B cell (primary cell): ENCODE measurements at regions not wholly inside any gene's neighbourhood (a gene's known extent, or its start where the extent isn't known, plus 50 kb on each side); places are given as distances from the start of the nearest gene placed in this dataset.

Experiments used
- ATAC-seq: fragments of 200-7000 bp; cut with Tn5 transposase; one replicate; pipeline ENCODE4 v1.10.0; 2021; ENCODE audit warnings: low read depth, mild to moderate bottlenecking, moderate number of reproducible peaks, moderate library complexity
- CTCF ChIA-PET: fragments of 350-600 bp; sonication (Branson Sonifier 250); formaldehyde crosslinking; loops from one replicate; lab custom pipeline; 2021; ENCODE audit warnings: antibody characterized with exemption, inconsistent platforms; lab: Charles Lee
- POLR2A ChIA-PET: fragments of 350-600 bp; sonication (Branson Sonifier 250); formaldehyde crosslinking; loops from one replicate; lab custom pipeline; 2021; ENCODE audit warnings: antibody characterized with exemption; lab: Charles Lee
- DNase-seq: peaks from one replicate; pipeline ENCODE4 v3.0.0; 2013
- H2AFZ ChIP-seq: 2 replicates; pipeline ENCODE4 v1.6.1; 2012; ENCODE audit warnings: mild to moderate bottlenecking, low read depth, low read length; ENCODE audit not compliant: insufficient read depth, poor library complexity, severe bottlenecking
- H3K27ac ChIP-seq, 2 donors: 1 replicate in 1 of 2; 2 replicates in 1 of 2; pipeline ENCODE4 v1.5.1; 2012 to 2013; ENCODE audit warnings: low read length in 2 of 2, mild to moderate bottlenecking in 2 of 2, moderate library complexity in 1 of 2
- H3K27me3 ChIP-seq, 4 experiments: fragments of 200-600 bp in 1 of 4; sonication (generic) in 1 of 4; replicated peaks in 1 of 4; 1 replicate in 2 of 4; 2 replicates in 2 of 4; pipeline versions ENCODE4 v1.6.1 to v1.7.0; 2013 to 2016; ENCODE audit warnings: low read length in 3 of 4, mild to moderate bottlenecking in 2 of 4, mixed read lengths in 1 of 4, moderate library complexity in 1 of 4; ENCODE audit not compliant: insufficient read depth in 4 of 4, control insufficient read depth in 3 of 4; ENCODE audit errors: control extremely low read depth in 1 of 4
- H3K36me3 ChIP-seq, 2 experiments: replicated peaks in 1 of 2; 1 replicate in 1 of 2; 2 replicates in 1 of 2; pipeline versions ENCODE4 v1.6.1 to v1.7.1; 2013; ENCODE audit warnings: low read length in 1 of 2; ENCODE audit not compliant: insufficient read depth in 2 of 2, control insufficient read depth in 1 of 2; ENCODE audit errors: control extremely low read depth in 1 of 2, extremely low read depth in 1 of 2
- H3K4me1 ChIP-seq, 2 donors: fragments of 200-600 bp in 1 of 2; sonication (generic) in 1 of 2; 1 replicate in 1 of 2; 2 replicates in 1 of 2; pipeline versions ENCODE4 v1.5.1 to v1.6.1; 2013 to 2017; ENCODE audit warnings: low read length in 2 of 2; ENCODE audit not compliant: control insufficient read depth in 2 of 2, insufficient read depth in 2 of 2
- H3K4me2 ChIP-seq: replicated peaks from 2 replicates; pipeline ENCODE3; 2012; ENCODE audit warnings: mild to moderate bottlenecking, low read depth, low read length; ENCODE audit not compliant: poor library complexity, severe bottlenecking
- H3K4me3 ChIP-seq, 5 experiments: fragments of 200-600 bp in 1 of 5; sonication (generic) in 1 of 5; 1 replicate in 3 of 5; 2 replicates in 2 of 5; pipeline versions ENCODE4 v1.5.1 to v1.7.0; 2011 to 2016; ENCODE audit warnings: low read length in 4 of 5, mild to moderate bottlenecking in 4 of 5, low read depth in 2 of 5, control low read depth in 1 of 5, moderate library complexity in 1 of 5; ENCODE audit not compliant: insufficient read depth in 1 of 5; ENCODE audit errors: control extremely low read depth in 1 of 5, extremely low read depth in 1 of 5
- H3K79me2 ChIP-seq: fragments of 200-600 bp; sonication (generic); one replicate; pipeline ENCODE4 v1.6.0; 2016; ENCODE audit warnings: low read length; ENCODE audit not compliant: control insufficient read depth, insufficient read depth
- H3K9ac ChIP-seq: fragments of 200-600 bp; sonication (generic); 2 replicates; pipeline ENCODE4 v1.6.1; 2017; ENCODE audit warnings: mild to moderate bottlenecking, low read length, moderate library complexity
- H3K9me3 ChIP-seq, 3 donors: one replicate each; pipeline versions ENCODE4 v1.6.1 to v1.7.1; 2013; ENCODE audit warnings: low read length in 2 of 3; ENCODE audit not compliant: control insufficient read depth in 2 of 3, insufficient read depth in 1 of 3; ENCODE audit errors: control extremely low read depth in 1 of 3
- H4K20me1 ChIP-seq: 2 replicates; pipeline ENCODE4 v1.6.0; 2012; ENCODE audit warnings: mild to moderate bottlenecking, low read length; ENCODE audit not compliant: insufficient read depth, control insufficient read depth, poor library complexity, severe bottlenecking
- H3K27ac Mint-ChIP-seq: one replicate; pipeline ENCODE4 v1.8.0; 2021; ENCODE audit warnings: mixed read lengths
- H3K27me3 Mint-ChIP-seq: one replicate; pipeline ENCODE4 v1.8.0; 2021; ENCODE audit warnings: mixed read lengths
- H3K4me1 Mint-ChIP-seq: one replicate; pipeline ENCODE4 v1.8.0; 2021; ENCODE audit warnings: mixed read lengths
- H3K4me3 Mint-ChIP-seq: one replicate; pipeline ENCODE4 v1.8.0; 2021; ENCODE audit warnings: mixed read lengths
- H3K9me3 Mint-ChIP-seq: one replicate; pipeline ENCODE4 v1.8.0; 2022; ENCODE audit warnings: mixed read lengths; ENCODE audit not compliant: insufficient read depth
- CTCF ChIP-seq: fragments of 200-600 bp; IDR thresholded peaks from one replicate; pipeline ENCODE4 v1.8.0; 2022; ENCODE audit warnings: antibody characterized with exemption, mild to moderate bottlenecking
- EZH2 ChIP-seq: IDR thresholded peaks from 2 replicates; pipeline ENCODE4 v1.6.1; 2012; ENCODE audit warnings: borderline replicate concordance, low read depth, mild to moderate bottlenecking, moderate library complexity, low read length; ENCODE audit not compliant: insufficient read depth, poor library complexity, severe bottlenecking
- WGBS: methylation state at CpG from one replicate; pipeline ENCODE4 v1.1.5; 2013; ENCODE audit warnings: missing lambda C conversion rate; ENCODE audit not compliant: insufficient coverage; 5-methylcytosine and 5-hydroxymethylcytosine counted together
- intact Hi-C: fragments of 100-400 bp; cut with micrococcal nuclease; formaldehyde crosslinking; loops from one replicate; pipeline ENCODE4 v1.10.0; 2022

- Mint-ChIP-seq H3K4me1 (no peaks in the 10 kb centered on the region), H3K4me3 (no peak overlapping the region), H3K9me3 (no peaks in the 10 kb centered on the region), H3K27me3 (peaks cover 4% of the 10 kb centered on the region), H3K27ac (no peak overlapping the region)
- Histone ChIP-seq H2AFZ (no peak overlapping the region), H3K4me3 (no peak overlapping the region), H3K36me3 (no peaks in the 10 kb centered on the region), H3K79me2 (no peaks in the 10 kb centered on the region), H3K27ac (no peak overlapping the region), H3K4me2 (no peak overlapping the region), H3K4me1 (no peaks in the 10 kb centered on the region), H3K9me3 (no peaks in the 10 kb centered on the region), H4K20me1 (no peaks in the 10 kb centered on the region), H3K9ac (no peak overlapping the region), H3K27me3 (no peaks in the 10 kb centered on the region)
- TF ChIP-seq EZH2: no peak
- TF ChIP-seq CTCF: no peak
- no peak for DNase-seq
- POLR2A ChIA-PET: no interaction called here
- no peak for ATAC-seq
- intact Hi-C loops: no loop called here
- WGBS: 89% methylated on average over 7 of the region's 11 CpGs
- CTCF ChIA-PET: no interaction called here
These were observed 151.7 kb upstream of the POU3F3 start for GRCh38 chr2:104702031-104702850.

- Histone ChIP-seq H3K4me2 (no peak overlapping the region), H4K20me1 (no peaks in the 10 kb centered on the region), H3K9ac (no peak overlapping the region), H2AFZ (no peak overlapping the region), H3K9me3 (no peaks in the 10 kb centered on the region), H3K36me3 (no peaks in the 10 kb centered on the region), H3K27ac (no peak overlapping the region), H3K79me2 (no peaks in the 10 kb centered on the region), H3K4me1 (no peaks in the 10 kb centered on the region), H3K4me3 (no peak overlapping the region), H3K27me3 (no peaks in the 10 kb centered on the region)
- TF ChIP-seq CTCF (no peak), EZH2 (no peak)
- ChIA-PET POLR2A (no interaction called here), CTCF (no interaction called here)
- WGBS: 95% methylated on average over 8 of the region's 8 CpGs
- no peaks in the 10 kb centered on the region for H3K4me1 Mint-ChIP-seq
- no peaks in the 10 kb centered on the region for H3K9me3 Mint-ChIP-seq
- no peak overlapping the region for H3K4me3 Mint-ChIP-seq
- no peak for ATAC-seq
- H3K27ac Mint-ChIP-seq: no peak overlapping the region
- no peaks in the 10 kb centered on the region for H3K27me3 Mint-ChIP-seq
- intact Hi-C loops: no loop called here
- DNase-seq: no peak
These were observed 150.2 kb upstream of the POU3F3 start for GRCh38 chr2:104703669-104704068.
